ENCODE measurements at regions not wholly inside any gene's neighbourhood (a gene's known extent, or its start where the extent isn't known, plus 50 kb on each side); places are given as distances from the start of the nearest gene placed in this dataset.

- no peak for TF ChIP-seq CTCF (IDR thresholded peaks at IDR 0.05)
- H3K9me3 ChIP-seq (ENCODE audit: control insufficient read depth, low read length): no peaks in the 10 kb centered on the region
- H3K9ac ChIP-seq: no peak overlapping the region
- H3K27ac ChIP-seq: no peak overlapping the region
- H3K4me1 ChIP-seq: no peaks in the 10 kb centered on the region
- no peaks in the 10 kb centered on the region for H3K79me2 ChIP-seq
- no peak overlapping the region for H3K4me3 ChIP-seq (ENCODE audit: low read depth, low read length)
- no peak overlapping the region for H3K4me2 ChIP-seq (ENCODE audit: low read length)
- no peak overlapping the region for H2AFZ ChIP-seq
- no peaks in the 10 kb centered on the region for H3K36me3 ChIP-seq (ENCODE audit: control insufficient read depth, insufficient read depth, low read length)
- no peaks in the 10 kb centered on the region for H3K27me3 ChIP-seq (ENCODE audit: control insufficient read depth, insufficient read depth, low read length)
These were observed 71.6 kb upstream of the AKIP1 start for GRCh38 chr11:8839306-8839956.

GRCh38 chr11:8839957-8840945, 70.7 kb upstream of the AKIP1 start:
- Histone ChIP-seq H3K9me3 (ENCODE audit: control insufficient read depth, low read length) (no peaks in the 10 kb centered on the region), H3K4me1 (no peaks in the 10 kb centered on the region), H3K9ac (no peak overlapping the region), H2AFZ (no peak overlapping the region), H3K36me3 (ENCODE audit: control insufficient read depth, insufficient read depth, low read length) (no peaks in the 10 kb centered on the region), H3K27me3 (ENCODE audit: control insufficient read depth, insufficient read depth, low read length) (no peaks in the 10 kb centered on the region), H3K4me2 (ENCODE audit: low read length) (no peak overlapping the region), H3K79me2 (no peaks in the 10 kb centered on the region), H3K4me3 (ENCODE audit: low read depth, low read length) (no peak overlapping the region), H3K27ac (no peak overlapping the region)
- no peak for TF ChIP-seq CTCF (IDR thresholded peaks at IDR 0.05)

- no peak overlapping the region for H2AFZ ChIP-seq
- no peak overlapping the region for H3K4me3 ChIP-seq (ENCODE audit: low read depth, low read length)
- H3K4me1 ChIP-seq: no peaks in the 10 kb centered on the region
- no peak overlapping the region for H3K27ac ChIP-seq
- H3K27me3 ChIP-seq (ENCODE audit: control insufficient read depth, insufficient read depth, low read length): no peaks in the 10 kb centered on the region
- no peaks in the 10 kb centered on the region for H3K36me3 ChIP-seq (ENCODE audit: control insufficient read depth, insufficient read depth, low read length)
- H3K9ac ChIP-seq: no peak overlapping the region
- H3K4me2 ChIP-seq (ENCODE audit: low read length): no peak overlapping the region
- H3K9me3 ChIP-seq (ENCODE audit: control insufficient read depth, low read length): no peaks in the 10 kb centered on the region
- TF ChIP-seq CTCF (IDR thresholded peaks at IDR 0.05): no peak
- no peaks in the 10 kb centered on the region for H3K79me2 ChIP-seq
These were observed 69.1 kb upstream of the AKIP1 start for GRCh38 chr11:8841899-8842298.

- TF ChIP-seq CTCF (IDR thresholded peaks at IDR 0.05): no peak
- no peaks in the 10 kb centered on the region for H3K9me3 ChIP-seq (ENCODE audit: control insufficient read depth, low read length)
These were observed 52.2 kb upstream of the AKIP1 start for GRCh38 chr11:8858808-8859207.

More at GRCh38 chr11:8858808-8859207, 52.2 kb upstream of the AKIP1 start:
- no peaks in the 10 kb centered on the region for H3K27me3 ChIP-seq (ENCODE audit: control insufficient read depth, insufficient read depth, low read length)
- no peak overlapping the region for H3K9ac ChIP-seq
- no peak overlapping the region for H3K27ac ChIP-seq
- H3K4me3 ChIP-seq (ENCODE audit: low read depth, low read length): no peak overlapping the region
- H3K36me3 ChIP-seq (ENCODE audit: control insufficient read depth, insufficient read depth, low read length): no peaks in the 10 kb centered on the region
- H3K4me2 ChIP-seq (ENCODE audit: low read length): no peak overlapping the region
- H3K4me1 ChIP-seq: no peaks in the 10 kb centered on the region
- H3K79me2 ChIP-seq: no peaks in the 10 kb centered on the region
- no peak overlapping the region for H2AFZ ChIP-seq
